Lung microvascular endothelial cell (primary cell): ENCODE measurements at regions not wholly inside any gene's neighbourhood (a gene's known extent, or its start where the extent isn't known, plus 50 kb on each side); places are given as distances from the start of the nearest gene placed in this dataset.
"Not testable (repeated sequence)": the region's sequence is repeated elsewhere in the genome, so short reads cannot be mapped to it uniquely, and the experiment has no call there.

ENCODE experiments used
- DNase-seq, 2 donors: peaks; one replicate each; pipeline versions ENCODE4 v3.0.0 to v3.0.0-alpha.2; 2010; ENCODE audit warnings: low read depth in 2 of 2

DNA sequence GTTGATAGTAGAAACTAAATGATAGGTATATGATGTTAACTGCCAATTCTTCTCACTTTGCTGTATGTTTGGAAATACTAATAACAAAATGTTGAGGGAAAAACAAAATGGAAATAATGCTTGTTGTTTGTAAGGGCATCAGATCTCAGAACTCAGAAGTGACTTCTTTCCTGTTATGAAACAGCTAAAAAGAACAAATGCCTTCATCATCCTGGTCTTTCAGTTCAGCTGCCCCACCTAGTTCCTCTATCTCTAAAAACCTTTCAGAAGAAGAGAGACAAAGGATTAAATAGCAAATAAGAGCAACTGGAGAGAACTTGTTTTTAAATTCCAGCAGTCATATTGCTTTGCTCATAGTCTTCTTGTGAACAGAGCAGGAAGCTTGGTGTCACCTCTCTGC lies 345.3 kb upstream of the NCAM1 start:
- no peak for DNase-seq

DNA sequence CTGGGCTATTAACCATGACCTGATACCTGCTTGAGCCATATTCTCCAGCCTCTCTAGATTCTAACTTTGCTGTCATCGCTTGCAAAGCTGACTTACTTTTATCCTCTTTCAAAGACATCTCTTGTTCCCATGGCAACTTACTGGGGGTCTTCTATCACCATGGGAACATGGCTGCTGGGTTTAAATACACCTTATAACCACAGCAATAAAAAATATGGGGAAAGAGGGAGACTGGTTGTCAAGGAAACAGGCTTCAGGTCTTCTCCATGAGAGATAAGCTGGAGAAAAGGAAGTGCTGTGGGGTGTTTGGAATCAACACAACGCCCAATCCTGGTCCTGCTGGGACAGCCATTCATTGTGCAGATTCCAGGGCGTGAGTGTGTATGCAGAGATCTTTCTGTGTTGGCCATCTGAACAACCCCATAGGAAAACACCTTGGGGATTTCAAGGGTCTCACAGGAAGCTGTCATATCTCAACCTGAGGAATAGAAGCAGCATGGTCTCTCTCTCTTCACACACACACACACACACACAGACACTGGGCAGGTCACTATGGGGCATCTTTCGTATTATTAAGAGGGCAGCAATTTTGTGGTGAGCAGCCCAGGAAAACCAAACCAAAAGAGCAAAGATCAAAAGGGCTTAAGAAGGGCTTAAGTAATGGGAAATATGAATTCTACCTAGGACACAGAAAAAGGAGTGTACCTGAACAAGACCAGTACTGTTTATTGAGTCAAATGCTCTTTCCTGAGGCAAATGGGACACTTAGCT lies 344.7 kb upstream of the NCAM1 start:
- DNase-seq = no peak

- DNase-seq = no peak
Measured at GRCh38 chr11:112617098-112617425, 344.2 kb upstream of the NCAM1 start.

DNA sequence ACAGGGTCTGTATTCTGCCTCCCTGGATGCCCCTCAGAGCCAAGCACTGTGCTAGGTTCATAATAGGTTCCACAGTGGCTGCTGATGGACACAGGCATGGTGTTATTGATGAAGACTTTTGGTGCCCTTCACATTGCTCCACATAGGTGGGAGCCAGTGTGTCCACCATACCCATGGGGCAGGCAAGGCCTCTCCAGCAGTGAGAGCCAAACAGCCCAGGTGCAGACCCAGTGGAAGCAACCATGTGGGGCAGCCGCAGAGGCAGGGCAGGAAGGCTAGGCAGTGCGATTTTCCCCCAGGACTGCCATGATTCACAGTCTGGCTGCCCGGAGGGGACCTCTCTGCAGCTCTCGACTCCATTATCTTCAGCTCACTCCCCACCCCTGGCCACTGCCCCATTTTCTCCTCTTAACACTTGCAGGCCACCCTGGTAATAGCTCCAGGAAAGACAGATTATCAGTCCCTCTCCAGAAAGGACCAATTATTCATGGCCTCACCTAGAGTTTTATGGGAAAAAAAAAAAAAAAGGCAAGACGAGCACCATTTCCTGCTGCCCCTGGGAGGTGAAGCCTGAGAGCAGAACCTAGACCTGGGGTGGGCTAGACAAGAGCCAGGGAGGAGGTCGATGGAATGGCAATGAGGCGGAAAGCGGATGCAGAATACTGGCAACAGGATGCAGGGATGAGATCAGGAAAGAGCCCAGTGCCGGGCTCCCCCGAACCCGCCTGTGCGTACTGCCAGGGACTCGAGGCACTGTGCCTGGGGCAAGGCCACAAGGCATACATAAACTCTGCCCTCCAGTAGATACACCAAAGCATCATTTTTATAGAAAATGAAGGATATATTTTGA lies 343.0 kb upstream of the NCAM1 start:
- no peak for DNase-seq

GRCh38 chr11:112619106-112619505 lies 342.1 kb upstream of the NCAM1 start:
- DNase-seq = no peak

DNA sequence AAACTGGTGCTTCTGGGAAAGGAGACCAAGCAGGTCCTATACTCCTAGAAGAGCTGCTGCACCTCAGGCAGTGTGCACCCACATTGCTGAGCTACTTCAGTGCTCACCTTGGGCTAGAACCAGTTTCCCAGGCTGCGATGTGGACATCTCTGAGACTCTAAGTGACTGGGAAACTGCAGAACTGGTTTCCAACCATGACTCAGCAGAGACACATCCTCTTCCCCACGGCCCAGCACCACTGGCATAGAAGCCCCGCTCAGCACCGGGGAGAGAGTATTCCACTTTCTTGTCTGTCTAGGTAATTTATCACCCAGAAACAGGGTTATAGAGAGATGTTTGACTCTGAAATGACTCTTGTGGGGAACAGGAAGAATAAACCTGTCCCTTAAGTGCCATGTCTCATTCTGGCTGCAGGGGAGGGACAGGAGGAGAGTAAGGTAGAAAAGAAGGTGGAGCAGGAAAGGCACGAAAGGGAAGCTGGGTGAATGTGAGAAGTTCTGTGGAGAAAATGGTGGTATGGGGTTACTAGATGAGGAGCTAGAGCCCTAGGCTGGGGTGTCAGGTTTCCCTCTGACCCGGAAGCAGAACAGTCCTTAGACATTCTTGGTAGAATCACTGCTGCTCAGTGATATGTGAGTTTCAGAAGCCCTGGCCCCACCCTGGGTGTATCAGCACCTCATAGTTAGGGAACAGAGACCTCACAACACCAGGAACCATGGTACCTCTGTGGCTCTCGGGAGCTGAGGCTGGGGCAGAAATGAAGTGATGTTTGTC lies 340.4 kb upstream of the NCAM1 start:
- DNase-seq = peak; percentile 42 to 51

DNA sequence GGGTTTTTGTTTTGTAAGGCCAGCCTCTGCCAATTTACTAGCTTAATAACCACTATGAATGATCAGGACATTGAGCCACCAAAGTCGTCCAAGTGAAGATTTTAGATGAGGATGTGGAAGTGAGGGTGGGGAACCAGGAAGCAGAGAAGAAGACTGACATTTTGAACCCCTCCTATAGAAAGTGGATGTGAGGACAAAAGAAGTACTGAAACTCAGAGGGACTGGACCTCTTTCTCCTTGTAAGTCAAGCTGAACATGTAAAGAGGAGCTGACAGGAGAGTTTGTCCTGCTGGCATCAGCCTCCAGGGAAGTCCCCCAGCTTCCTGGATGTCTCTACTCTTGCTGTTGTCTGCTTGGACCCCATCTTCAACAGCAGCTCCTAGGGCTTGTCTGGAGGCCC lies 338.2 kb upstream of the NCAM1 start:
- DNase-seq = no peak

DNA sequence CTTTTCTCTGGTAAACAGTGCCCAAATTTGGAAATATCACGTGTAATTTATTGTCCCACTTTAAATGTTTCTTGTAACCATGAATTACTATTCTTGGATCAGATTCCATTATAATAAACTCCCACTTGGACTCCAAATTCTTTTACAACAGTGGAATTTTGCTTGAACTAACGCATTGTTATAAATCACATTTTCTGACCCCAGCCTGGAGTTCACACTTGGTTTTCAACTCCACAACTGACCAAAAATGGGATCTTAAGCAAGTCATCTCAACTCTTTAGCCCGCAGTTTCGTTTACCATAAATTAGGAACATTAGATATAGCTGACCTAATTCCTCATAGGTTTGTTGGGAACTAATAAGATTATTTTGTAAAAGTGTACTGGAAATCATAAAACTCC lies 336.8 kb upstream of the NCAM1 start:
- DNase-seq = no peak

GRCh38 chr11:112624971-112625370 lies 336.2 kb upstream of the NCAM1 start:
- DNase-seq = not testable (repeated sequence)

DNA sequence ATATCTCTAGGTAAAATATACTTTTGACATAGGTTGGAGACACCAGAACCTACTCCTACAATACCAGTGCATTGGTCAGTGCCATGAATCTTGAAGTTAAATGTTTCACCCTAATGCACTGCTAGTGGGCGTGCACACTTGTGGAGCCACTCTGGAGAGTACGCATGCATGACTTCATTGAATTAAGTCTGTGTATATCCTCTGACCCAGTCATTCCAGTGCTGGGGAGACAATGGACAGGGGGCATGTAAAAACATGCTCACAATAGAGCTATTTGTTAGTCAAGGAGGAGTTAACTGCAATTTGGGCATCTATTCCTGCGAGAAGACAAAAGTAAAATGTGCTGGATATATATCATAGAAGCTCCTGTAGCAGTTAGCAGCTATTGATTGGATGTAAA lies 335.4 kb upstream of the NCAM1 start:
- no peak for DNase-seq

- DNase-seq = no peak
Measured at GRCh38 chr11:112626731-112627130, 334.5 kb upstream of the NCAM1 start.

- no peak for DNase-seq
Measured at GRCh38 chr11:112627588-112628045, 333.6 kb upstream of the NCAM1 start.

DNA sequence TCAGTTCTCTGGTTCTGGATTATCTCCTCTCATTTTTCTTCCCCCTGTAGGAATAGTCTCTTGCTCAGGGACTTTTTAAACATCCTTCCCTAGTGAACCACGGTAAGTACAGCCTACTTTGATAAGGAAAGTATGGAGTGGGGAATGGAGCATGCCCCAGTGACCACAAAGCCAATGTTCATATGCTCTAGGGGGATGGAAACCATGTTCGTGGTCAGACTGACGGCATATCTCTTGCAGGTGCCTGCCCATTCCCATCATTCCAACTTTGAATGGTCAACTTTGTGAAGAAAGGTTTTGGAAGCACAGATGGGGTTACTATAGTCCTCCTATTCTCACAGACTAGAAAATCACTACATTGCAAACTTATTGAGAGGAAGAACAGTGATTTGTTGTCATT lies 332.5 kb upstream of the NCAM1 start:
- DNase-seq = no peak

DNA sequence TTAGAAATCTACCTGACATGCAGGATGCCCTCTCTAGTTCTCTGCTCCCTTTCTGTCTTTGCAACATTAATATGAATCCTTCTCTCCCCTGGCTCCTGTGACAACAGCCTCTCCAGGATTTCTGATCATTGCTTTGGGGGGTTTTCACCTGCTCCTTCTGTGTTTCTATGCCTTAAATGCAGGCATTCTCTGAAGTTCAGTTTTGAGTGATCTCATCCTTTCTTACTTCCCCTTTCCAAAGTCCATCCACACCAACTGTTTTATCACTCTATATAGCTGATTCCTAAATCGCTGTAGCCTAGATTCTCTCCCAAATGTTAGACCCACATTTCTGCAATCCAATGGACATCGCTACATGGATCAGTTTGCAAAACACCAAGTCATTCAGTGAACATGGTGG lies 330.7 kb upstream of the NCAM1 start:
- DNase-seq = no peak

- DNase-seq = peak in 1 of 2 donors; percentile 16
Measured at GRCh38 chr11:112631333-112631732, 329.9 kb upstream of the NCAM1 start.

DNA sequence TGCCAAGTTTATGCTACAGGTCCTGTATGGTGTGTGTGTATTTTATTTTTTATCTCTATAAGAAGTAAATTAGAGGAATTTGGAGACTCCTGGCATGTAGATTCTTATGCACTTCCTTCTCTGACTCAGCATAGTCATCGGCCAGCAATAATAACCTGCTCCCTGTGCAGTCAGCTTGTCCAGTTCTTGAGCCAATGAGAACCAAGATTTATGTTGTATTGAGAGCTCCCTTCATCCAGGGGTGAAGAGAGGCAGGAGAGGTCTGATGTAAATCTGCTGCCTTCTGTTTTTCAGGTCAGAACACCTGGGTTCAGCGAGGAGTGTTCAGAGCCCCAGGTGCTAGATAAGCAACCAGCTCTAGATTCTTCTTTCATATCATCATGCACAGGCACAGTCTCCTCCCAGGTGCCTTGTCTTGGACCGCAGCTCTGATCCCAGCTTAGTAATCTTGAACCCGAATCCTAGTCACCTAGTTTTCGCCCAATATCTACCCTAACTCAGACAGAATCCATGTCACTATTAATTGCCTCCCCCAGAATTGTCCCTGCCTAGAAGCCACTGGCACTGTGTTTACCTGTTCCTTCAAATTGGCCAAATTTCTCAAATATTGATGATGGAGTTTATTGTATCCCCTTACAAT lies 328.2 kb upstream of the NCAM1 start:
- DNase-seq = peak in 1 of 2 donors; percentile 29

DNA sequence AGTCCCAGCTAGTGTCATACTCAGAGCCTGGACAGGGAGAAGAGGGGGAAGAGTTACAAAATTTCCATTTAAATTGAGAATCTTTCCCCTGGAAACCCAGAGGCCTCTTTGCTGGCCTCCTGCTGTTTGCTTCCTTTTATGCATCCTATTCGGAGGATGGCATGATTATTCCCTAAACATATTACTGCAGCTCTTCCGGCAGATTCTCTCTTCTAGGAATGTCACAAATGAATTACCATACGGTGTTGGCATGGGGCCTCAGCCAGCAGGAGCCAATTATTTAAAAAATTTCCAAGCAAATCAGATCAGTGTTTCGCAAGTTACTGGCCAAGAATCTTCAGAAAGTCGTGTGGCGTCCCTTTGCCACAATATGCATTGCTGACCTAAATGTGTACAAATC lies 326.7 kb upstream of the NCAM1 start:
- no peak for DNase-seq

- no peak for DNase-seq
Measured at GRCh38 chr11:112634995-112635737, 326.1 kb upstream of the NCAM1 start.

DNA sequence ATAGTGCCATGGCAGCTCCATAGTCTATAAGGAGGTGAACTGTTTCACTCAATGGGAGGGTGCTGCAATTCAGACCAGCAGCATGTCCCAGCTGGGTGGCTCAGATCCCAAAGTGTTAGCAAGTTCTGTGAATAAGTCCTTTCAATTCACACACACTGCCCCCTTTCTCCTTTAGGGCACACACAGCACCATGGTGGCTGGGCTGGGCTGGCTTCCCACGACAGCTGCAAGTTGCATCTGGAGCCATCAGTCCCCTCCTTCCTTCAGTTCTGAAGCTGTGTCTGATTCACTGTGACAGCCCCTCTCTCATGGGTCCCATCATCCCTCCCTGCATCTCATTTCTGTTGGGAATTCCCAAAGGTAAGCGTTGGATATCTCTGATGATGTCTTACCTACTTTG lies 324.1 kb upstream of the NCAM1 start:
- DNase-seq = no peak

DNA sequence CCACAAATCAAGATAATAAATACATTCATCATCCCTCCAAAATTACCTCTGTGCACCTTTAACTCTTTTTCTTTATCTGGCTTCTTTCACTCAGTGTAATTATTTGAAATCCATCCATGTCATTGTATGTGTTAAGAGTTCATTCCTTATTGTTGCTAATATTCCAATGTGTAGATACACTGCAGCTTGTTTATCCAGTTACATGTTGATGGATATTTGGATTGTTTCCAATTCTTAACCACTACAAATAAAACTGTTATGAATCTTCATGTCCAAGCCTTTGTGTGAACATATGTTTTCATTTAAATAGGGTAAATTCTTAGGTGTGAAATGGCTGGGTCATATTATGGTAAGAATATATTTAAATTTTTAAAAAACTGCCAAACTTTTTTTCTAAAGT lies 323.3 kb upstream of the NCAM1 start:
- DNase-seq = peak in 1 of 2 donors; percentile 18

DNA sequence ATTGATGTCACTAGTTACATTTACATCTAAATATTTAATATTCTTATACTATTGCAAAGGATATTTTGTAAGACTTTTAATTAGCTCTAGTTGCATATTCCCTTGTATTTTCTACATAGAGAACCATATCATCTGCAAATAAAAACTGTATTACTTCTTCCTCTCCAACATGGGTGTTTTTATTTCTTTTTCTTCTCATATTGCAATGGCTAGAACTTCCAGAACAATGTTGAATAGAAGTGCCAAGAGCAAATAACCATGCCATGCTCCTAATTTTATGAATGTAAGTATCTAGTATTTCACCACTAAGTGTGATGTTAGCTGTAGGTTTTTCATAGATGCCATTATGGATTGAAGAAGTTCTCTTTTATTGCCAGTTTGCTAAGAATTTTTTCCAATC lies 321.8 kb upstream of the NCAM1 start:
- no peak for DNase-seq
